Stimulated activated naive CD8-positive, alpha-beta T cell treated with anti-CD3 and anti-CD28 coated beads, Interleukin-15, Interleukin-2, amounts not matched to agents 100 U/mL and 50 U/mL, for 24 hours (primary cell): ENCODE measurements at regions not wholly inside any gene's neighbourhood (a gene's known extent, or its start where the extent isn't known, plus 50 kb on each side); places are given as distances from the start of the nearest gene placed in this dataset.
"Not testable (repeated sequence)": the region's sequence is repeated elsewhere in the genome, so short reads cannot be mapped to it uniquely, and the experiment has no call there.

ENCODE experiments used
- ATAC-seq: fragments of 150-1000 bp; cut with Tn5 transposase; one replicate; pipeline ENCODE4 v1.10.0; 2021
- DNase-seq: peaks from one replicate; pipeline ENCODE4 v3.0.0; 2021

- DNase-seq: no peak
- no peak for ATAC-seq
Measured at GRCh38 chrX:125089761-125090445, 229.8 kb upstream of the TEX13C start.

- no peak for DNase-seq
- ATAC-seq: no peak
Measured at GRCh38 chrX:125093852-125094251, 225.8 kb upstream of the TEX13C start.

GRCh38 chrX:125094901-125095300 lies 224.8 kb upstream of the TEX13C start:
- ATAC-seq (no peak), DNase-seq (no peak)

GRCh38 chrX:125096469-125096868 lies 223.2 kb upstream of the TEX13C start:
- ATAC-seq (no peak), DNase-seq (no peak)

GRCh38 chrX:125096870-125097269 lies 222.8 kb upstream of the TEX13C start:
- ATAC-seq: no peak
- DNase-seq: no peak

- ATAC-seq (no peak), DNase-seq (no peak)
Measured at GRCh38 chrX:125101971-125102755, 217.5 kb upstream of the TEX13C start.

- DNase-seq: no peak
- no peak for ATAC-seq
Measured at GRCh38 chrX:125103693-125104092, 216.0 kb upstream of the TEX13C start.

GRCh38 chrX:125108921-125109320 lies 210.8 kb upstream of the TEX13C start:
- no peak for DNase-seq
- no peak for ATAC-seq

GRCh38 chrX:125131164-125131563 lies 188.5 kb upstream of the TEX13C start:
- ATAC-seq (no peak), DNase-seq (no peak)

GRCh38 chrX:125132274-125132673 lies 187.4 kb upstream of the TEX13C start:
- no peak for DNase-seq
- ATAC-seq: no peak

- DNase-seq (no peak), ATAC-seq (no peak)
Measured at GRCh38 chrX:125137521-125137920, 182.2 kb upstream of the TEX13C start.

GRCh38 chrX:125150231-125150630 lies 169.4 kb upstream of the TEX13C start:
- DNase-seq: no peak
- no peak for ATAC-seq

- DNase-seq: no peak
- no peak for ATAC-seq
Measured at GRCh38 chrX:125151146-125151545, 168.5 kb upstream of the TEX13C start.

- DNase-seq (no peak), ATAC-seq (no peak)
Measured at GRCh38 chrX:125152011-125152410, 167.7 kb upstream of the TEX13C start.

- DNase-seq (no peak), ATAC-seq (no peak)
Measured at GRCh38 chrX:125153621-125154020, 166.1 kb upstream of the TEX13C start.

- not testable (repeated sequence) for ATAC-seq
Measured at GRCh38 chrX:125154288-125155257, 165.1 kb upstream of the TEX13C start.

GRCh38 chrX:125155296-125156033 lies 164.2 kb upstream of the TEX13C start:
- not testable (repeated sequence) for DNase-seq, ATAC-seq

More at GRCh38 chrX:125154288-125155257, 165.1 kb upstream of the TEX13C start:
- DNase-seq: not testable (repeated sequence)

- DNase-seq: no peak
Measured at GRCh38 chrX:125170459-125170858, 149.2 kb upstream of the TEX13C start.

GRCh38 chrX:125172531-125172930 lies 147.1 kb upstream of the TEX13C start:
- DNase-seq (no peak), ATAC-seq (no peak)

More at GRCh38 chrX:125170459-125170858, 149.2 kb upstream of the TEX13C start:
- no peak for ATAC-seq

GRCh38 chrX:125175991-125176584 lies 143.6 kb upstream of the TEX13C start:
- DNase-seq: no peak
- ATAC-seq: no peak

- DNase-seq (no peak), ATAC-seq (no peak)
Measured at GRCh38 chrX:125193921-125194320, 125.8 kb upstream of the TEX13C start.
